ENCODE measurements at regions not wholly inside any gene's neighbourhood (a gene's known extent, or its start where the extent isn't known, plus 50 kb on each side); places are given as distances from the start of the nearest gene placed in this dataset.

- POLR2A ChIA-PET = no interaction called here
Observed at GRCh38 chr4:141801558-141801957, 165.2 kb downstream of the IL15 start.

GRCh38 chr4:141802333-141802732, 165.9 kb downstream of the IL15 start:
- ATAC-seq (no peak), DNase-seq (ENCODE audit: low spot score) (no peak)
- Mint-ChIP-seq H3K27me3 (ENCODE audit: low read depth) (no peaks in the 10 kb centered on the region), H3K27ac (no peak overlapping the region), H3K4me3 (no peak overlapping the region), H3K4me1 (peaks cover 5% of the 10 kb centered on the region), H3K9me3 (no peaks in the 10 kb centered on the region), H3K36me3 (no peaks in the 10 kb centered on the region)
- no peak for TF ChIP-seq FOXP1 (CRISPR knock-in tag; IDR thresholded peaks at IDR 0.05; ENCODE audit: borderline replicate concordance)
- TF ChIP-seq ZNF121 (CRISPR knock-in tag; IDR thresholded peaks at IDR 0.05) = no peak
- TF ChIP-seq TEAD4 (CRISPR knock-in tag; IDR thresholded peaks at IDR 0.05) = no peak
- no peak for TF ChIP-seq PRRX2 (CRISPR knock-in tag; IDR thresholded peaks at IDR 0.05)
- no peak for TF ChIP-seq USF2 (CRISPR knock-in tag; IDR thresholded peaks at IDR 0.05)
- no peak for TF ChIP-seq ZNF416 (CRISPR knock-in tag; IDR thresholded peaks at IDR 0.05)
- no peak for TF ChIP-seq TCF7 (CRISPR knock-in tag; IDR thresholded peaks at IDR 0.05; ENCODE audit: low read depth)
- no peak for TF ChIP-seq FOXJ3 (CRISPR knock-in tag; IDR thresholded peaks at IDR 0.05; ENCODE audit: borderline replicate concordance)
- no peak for TF ChIP-seq E2F5 (CRISPR knock-in tag; IDR thresholded peaks at IDR 0.05)
- no peak for TF ChIP-seq HMGXB4 (CRISPR knock-in tag; IDR thresholded peaks at IDR 0.05)
- no peak for TF ChIP-seq STAT6 (CRISPR knock-in tag; conservative IDR thresholded peaks at IDR 0.05; ENCODE audit: low read depth)
- TF ChIP-seq MAX (CRISPR knock-in tag; IDR thresholded peaks at IDR 0.05) = no peak
- POLR2A ChIA-PET = no interaction called here
- CTCF ChIA-PET = no interaction called here

More at GRCh38 chr4:141801558-141801957, 165.2 kb downstream of the IL15 start:
- Mint-ChIP-seq H3K27me3 (ENCODE audit: low read depth) (no peaks in the 10 kb centered on the region), H3K4me1 (no peaks in the 10 kb centered on the region), H3K4me3 (no peak overlapping the region), H3K9me3 (no peaks in the 10 kb centered on the region), H3K36me3 (no peaks in the 10 kb centered on the region), H3K27ac (no peak overlapping the region)
- no peak for DNase-seq (ENCODE audit: low spot score)
- no peak for TF ChIP-seq IRF2 (CRISPR knock-in tag; IDR thresholded peaks at IDR 0.05; ENCODE audit: borderline replicate concordance, low read depth)
- TF ChIP-seq FOXP1 (CRISPR knock-in tag; IDR thresholded peaks at IDR 0.05; ENCODE audit: borderline replicate concordance) = no peak
- no peak for TF ChIP-seq ZNF416 (CRISPR knock-in tag; IDR thresholded peaks at IDR 0.05)
- no peak for TF ChIP-seq MAX (CRISPR knock-in tag; IDR thresholded peaks at IDR 0.05)
- TF ChIP-seq USF1 (CRISPR knock-in tag; IDR thresholded peaks at IDR 0.05) = no peak
- peak; percentile 94 for TF ChIP-seq HMGA2 (CRISPR knock-in tag; IDR thresholded peaks at IDR 0.05)
- TF ChIP-seq STAT6 (CRISPR knock-in tag; conservative IDR thresholded peaks at IDR 0.05; ENCODE audit: low read depth) = no peak
- CTCF ChIA-PET = no interaction called here
- no peak for ATAC-seq
